ENCODE measurements at regions not wholly inside any gene's neighbourhood (a gene's known extent, or its start where the extent isn't known, plus 50 kb on each side); places are given as distances from the start of the nearest gene placed in this dataset.

DNA sequence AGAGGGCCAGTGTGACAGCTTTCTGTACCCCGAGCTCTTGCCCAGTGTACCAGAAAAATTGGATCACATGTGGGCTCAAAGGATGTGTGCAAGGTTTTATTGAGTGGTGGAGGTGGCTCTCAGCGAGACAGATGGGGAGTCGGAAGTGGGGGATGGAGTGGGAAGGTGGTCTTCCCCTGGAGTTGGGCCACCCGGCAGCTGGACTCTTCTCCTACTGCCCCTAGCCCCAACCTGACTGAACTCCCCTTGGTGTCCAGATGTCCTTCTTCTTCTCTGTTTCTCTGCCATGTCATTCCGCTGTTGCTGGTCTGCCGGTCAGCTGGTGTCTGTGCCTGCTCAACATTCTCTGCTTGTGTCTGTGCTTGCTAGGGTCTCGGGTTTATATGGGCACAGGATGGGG lies 217.9 kb downstream of the RRAGC start:
- H4K8ac ChIP-seq (ENCODE audit: low read depth, low read length), result no peak overlapping the region
- no peak overlapping the region for H4K12ac ChIP-seq (ENCODE audit: low read depth, low read length)
- H3K27ac ChIP-seq (ENCODE audit: low read depth, low read length), result no peak overlapping the region
- WGBS (ENCODE audit: extremely low coverage, insufficient coverage, insufficient read length), result no CpG with 5 or more reads among the region's 7 CpGs
- H2BK120ac ChIP-seq (ENCODE audit: insufficient read depth, low read length, poor library complexity), result no peak overlapping the region
- no peak overlapping the region for H4K91ac ChIP-seq (ENCODE audit: low read depth, low read length)
- no peak overlapping the region for H3K4me3 ChIP-seq (ENCODE audit: low read depth, low read length)
- H3K27me3 ChIP-seq (ENCODE audit: insufficient read depth, low read length), result no peaks in the 10 kb centered on the region
- H3K36me3 ChIP-seq (ENCODE audit: control insufficient read depth in 1 of 2, insufficient read depth in 2 of 2, low read length in 2 of 2), result no peaks in the 10 kb centered on the region
- DNase-seq, result no peak
- no peak overlapping the region for H3K4ac ChIP-seq (ENCODE audit: low read depth, low read length)
- no peak overlapping the region for H2BK12ac ChIP-seq (ENCODE audit: low read length)
- H3K9ac ChIP-seq (ENCODE audit: low read length), result no peak overlapping the region
- no peak overlapping the region for H3K4me2 ChIP-seq (ENCODE audit: low read length)
- H3K23ac ChIP-seq (ENCODE audit: low read length), result no peak overlapping the region
- H3K14ac ChIP-seq (ENCODE audit: low read length), result no peak overlapping the region
- no peak overlapping the region for H2BK5ac ChIP-seq (ENCODE audit: low read depth, low read length, poor library complexity)
- H3K79me1 ChIP-seq (ENCODE audit: low read length), result no peaks in the 10 kb centered on the region
- H3K4me1 ChIP-seq (ENCODE audit: control insufficient read depth in 1 of 2, insufficient read depth in 2 of 2, low read length in 2 of 2), result no peaks in the 10 kb centered on the region
- H3K9me3 ChIP-seq (ENCODE audit: insufficient read depth, low read depth, low read length), result peaks cover 4% of the 10 kb centered on the region
- no peak overlapping the region for H2AFZ ChIP-seq (ENCODE audit: insufficient read depth, low read length, poor library complexity)
- H2AK5ac ChIP-seq (ENCODE audit: low read length), result no peak overlapping the region
- H3K18ac ChIP-seq (ENCODE audit: low read length), result no peak overlapping the region
- H3K79me2 ChIP-seq (ENCODE audit: control insufficient read depth, insufficient read depth, low read length, poor library complexity), result no peaks in the 10 kb centered on the region

DNA sequence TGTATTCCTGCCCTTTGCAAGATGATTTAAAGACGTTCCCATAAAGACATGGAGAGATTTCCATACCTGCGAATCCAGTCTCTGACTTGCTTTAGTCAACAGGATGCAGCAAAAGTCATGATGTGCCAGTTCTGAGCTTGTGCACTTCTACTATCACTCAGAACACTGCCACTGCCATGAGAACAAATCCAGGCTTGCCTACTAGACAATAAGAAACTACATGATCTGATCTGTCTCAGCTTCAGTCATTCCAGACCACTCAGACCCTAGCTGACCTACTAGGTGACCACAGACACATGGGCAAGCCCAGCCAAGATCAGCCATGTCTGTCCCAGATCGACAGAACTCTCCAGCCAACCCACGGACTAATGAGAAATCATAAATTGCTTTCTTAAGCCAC lies 219.2 kb downstream of the RRAGC start:
- no peaks in the 10 kb centered on the region for H3K79me2 ChIP-seq (ENCODE audit: control insufficient read depth, insufficient read depth, low read length, poor library complexity)
- DNase-seq, result no peak
- H3K9me3 ChIP-seq (ENCODE audit: insufficient read depth, low read depth, low read length), result peaks cover 2% of the 10 kb centered on the region
- no peak overlapping the region for H4K12ac ChIP-seq (ENCODE audit: low read depth, low read length)
- H3K4me2 ChIP-seq (ENCODE audit: low read length), result no peak overlapping the region
- no peak overlapping the region for H3K18ac ChIP-seq (ENCODE audit: low read length)
- no peak overlapping the region for H3K14ac ChIP-seq (ENCODE audit: low read length)
- H3K36me3 ChIP-seq (ENCODE audit: control insufficient read depth in 1 of 2, insufficient read depth in 2 of 2, low read length in 2 of 2), result no peaks in the 10 kb centered on the region
- no peak overlapping the region for H4K91ac ChIP-seq (ENCODE audit: low read depth, low read length)
- no peak overlapping the region for H3K27ac ChIP-seq (ENCODE audit: low read depth, low read length)
- no peak overlapping the region for H2AFZ ChIP-seq (ENCODE audit: insufficient read depth, low read length, poor library complexity)
- no peaks in the 10 kb centered on the region for H3K4me1 ChIP-seq (ENCODE audit: control insufficient read depth in 1 of 2, insufficient read depth in 2 of 2, low read length in 2 of 2)
- no peaks in the 10 kb centered on the region for H3K79me1 ChIP-seq (ENCODE audit: low read length)
- WGBS (ENCODE audit: extremely low coverage, insufficient coverage, insufficient read length), result no CpG with 5 or more reads among the region's 4 CpGs
- H2AK5ac ChIP-seq (ENCODE audit: low read length), result no peak overlapping the region
- no peak overlapping the region for H4K8ac ChIP-seq (ENCODE audit: low read depth, low read length)
- H2BK5ac ChIP-seq (ENCODE audit: low read depth, low read length, poor library complexity), result no peak overlapping the region
- H3K27me3 ChIP-seq (ENCODE audit: insufficient read depth, low read length), result no peaks in the 10 kb centered on the region
- H3K23ac ChIP-seq (ENCODE audit: low read length), result no peak overlapping the region
- no peak overlapping the region for H2BK12ac ChIP-seq (ENCODE audit: low read length)
- no peak overlapping the region for H2BK120ac ChIP-seq (ENCODE audit: insufficient read depth, low read length, poor library complexity)
- no peak overlapping the region for H3K4ac ChIP-seq (ENCODE audit: low read depth, low read length)
- H3K9ac ChIP-seq (ENCODE audit: low read length), result no peak overlapping the region
- no peak overlapping the region for H3K4me3 ChIP-seq (ENCODE audit: low read depth, low read length)

DNA sequence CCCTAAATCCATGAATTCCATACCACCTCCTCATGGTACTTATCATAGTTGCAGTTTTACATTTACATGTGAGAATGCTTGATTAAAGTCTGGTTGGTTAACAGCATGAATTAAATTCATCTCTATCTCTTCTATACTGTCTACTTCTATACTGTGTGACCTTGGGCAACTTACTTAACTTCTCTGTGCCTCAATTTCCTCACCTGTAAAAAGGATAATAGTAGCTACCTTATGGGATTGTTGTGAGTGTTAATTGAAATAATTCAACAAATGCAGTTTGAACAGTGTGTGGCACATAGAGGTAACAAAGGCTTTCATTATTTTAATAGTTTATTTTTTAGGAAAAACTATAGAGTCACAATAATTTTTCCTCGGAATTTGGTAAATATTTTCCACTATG lies 231.3 kb downstream of the RRAGC start:
- H3K27ac ChIP-seq (ENCODE audit: low read depth, low read length), result no peak overlapping the region
- no peak overlapping the region for H4K12ac ChIP-seq (ENCODE audit: low read depth, low read length)
- H3K9me3 ChIP-seq (ENCODE audit: insufficient read depth, low read depth, low read length), result peaks cover 2% of the 10 kb centered on the region
- no peaks in the 10 kb centered on the region for H3K79me1 ChIP-seq (ENCODE audit: low read length)
- H3K79me2 ChIP-seq (ENCODE audit: control insufficient read depth, insufficient read depth, low read length, poor library complexity), result no peaks in the 10 kb centered on the region
- no peak overlapping the region for H2BK12ac ChIP-seq (ENCODE audit: low read length)
- H3K4me1 ChIP-seq (ENCODE audit: control insufficient read depth in 1 of 2, insufficient read depth in 2 of 2, low read length in 2 of 2), result no peaks in the 10 kb centered on the region
- peaks cover 2% of the 10 kb centered on the region for H3K27me3 ChIP-seq (ENCODE audit: insufficient read depth, low read length)
- no peak for DNase-seq
- no peak overlapping the region for H3K4me3 ChIP-seq (ENCODE audit: low read depth, low read length)
- no peak overlapping the region for H3K14ac ChIP-seq (ENCODE audit: low read length)
- no peak overlapping the region for H2BK120ac ChIP-seq (ENCODE audit: insufficient read depth, low read length, poor library complexity)
- no peak overlapping the region for H4K91ac ChIP-seq (ENCODE audit: low read depth, low read length)
- H2AFZ ChIP-seq (ENCODE audit: insufficient read depth, low read length, poor library complexity), result no peak overlapping the region
- H2BK5ac ChIP-seq (ENCODE audit: low read depth, low read length, poor library complexity), result no peak overlapping the region
- H3K4ac ChIP-seq (ENCODE audit: low read depth, low read length), result no peak overlapping the region
- H3K9ac ChIP-seq (ENCODE audit: low read length), result no peak overlapping the region
- no peak overlapping the region for H3K4me2 ChIP-seq (ENCODE audit: low read length)
- H3K36me3 ChIP-seq (ENCODE audit: control insufficient read depth in 1 of 2, insufficient read depth in 2 of 2, low read length in 2 of 2), result no peaks in the 10 kb centered on the region
- no peak overlapping the region for H3K18ac ChIP-seq (ENCODE audit: low read length)
- H3K23ac ChIP-seq (ENCODE audit: low read length), result no peak overlapping the region
- no peak overlapping the region for H4K8ac ChIP-seq (ENCODE audit: low read depth, low read length)
- no CpG with 5 or more reads among the region's 1 CpG for WGBS (ENCODE audit: extremely low coverage, insufficient coverage, insufficient read length)
- H2AK5ac ChIP-seq (ENCODE audit: low read length), result no peak overlapping the region

DNA sequence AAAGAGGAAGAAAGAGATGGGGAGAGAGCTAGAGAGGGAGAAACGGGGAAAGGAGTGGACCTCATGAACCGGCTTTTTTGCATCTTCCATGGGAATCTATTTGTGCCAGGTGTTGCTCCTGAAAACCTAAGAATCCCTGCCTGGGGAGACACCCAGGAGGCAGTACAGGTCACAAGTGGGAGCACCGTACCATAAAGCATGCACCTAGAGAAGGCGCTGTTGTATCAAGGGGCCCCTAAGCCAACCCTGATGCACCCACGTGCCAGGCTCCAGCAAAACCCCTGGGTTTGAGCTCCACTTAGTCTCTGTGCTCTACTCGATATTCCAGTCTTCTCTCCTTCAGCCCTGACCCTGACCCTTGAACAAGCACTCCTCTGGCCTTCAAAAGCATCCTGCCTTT lies 233.6 kb downstream of the RRAGC start:
- no peak overlapping the region for H4K91ac ChIP-seq (ENCODE audit: low read depth, low read length)
- H3K36me3 ChIP-seq (ENCODE audit: control insufficient read depth in 1 of 2, insufficient read depth in 2 of 2, low read length in 2 of 2), result no peaks in the 10 kb centered on the region
- H3K4me2 ChIP-seq (ENCODE audit: low read length), result no peak overlapping the region
- H2BK5ac ChIP-seq (ENCODE audit: low read depth, low read length, poor library complexity), result no peak overlapping the region
- H3K18ac ChIP-seq (ENCODE audit: low read length), result no peak overlapping the region
- no peak overlapping the region for H3K4ac ChIP-seq (ENCODE audit: low read depth, low read length)
- no peak overlapping the region for H4K8ac ChIP-seq (ENCODE audit: low read depth, low read length)
- no peak overlapping the region for H3K14ac ChIP-seq (ENCODE audit: low read length)
- no peak overlapping the region for H3K9ac ChIP-seq (ENCODE audit: low read length)
- no CpG with 5 or more reads among the region's 6 CpGs for WGBS (ENCODE audit: extremely low coverage, insufficient coverage, insufficient read length)
- no peak overlapping the region for H4K12ac ChIP-seq (ENCODE audit: low read depth, low read length)
- DNase-seq, result no peak
- H2BK120ac ChIP-seq (ENCODE audit: insufficient read depth, low read length, poor library complexity), result no peak overlapping the region
- no peak overlapping the region for H2AFZ ChIP-seq (ENCODE audit: insufficient read depth, low read length, poor library complexity)
- H3K23ac ChIP-seq (ENCODE audit: low read length), result no peak overlapping the region
- no peak overlapping the region for H3K4me3 ChIP-seq (ENCODE audit: low read depth, low read length)
- no peaks in the 10 kb centered on the region for H3K79me2 ChIP-seq (ENCODE audit: control insufficient read depth, insufficient read depth, low read length, poor library complexity)
- peaks cover 2% of the 10 kb centered on the region for H3K27me3 ChIP-seq (ENCODE audit: insufficient read depth, low read length)
- H3K27ac ChIP-seq (ENCODE audit: low read depth, low read length), result no peak overlapping the region
- no peaks in the 10 kb centered on the region for H3K79me1 ChIP-seq (ENCODE audit: low read length)
- no peaks in the 10 kb centered on the region for H3K4me1 ChIP-seq (ENCODE audit: control insufficient read depth in 1 of 2, insufficient read depth in 2 of 2, low read length in 2 of 2)
- no peak overlapping the region for H2AK5ac ChIP-seq (ENCODE audit: low read length)
- H2BK12ac ChIP-seq (ENCODE audit: low read length), result no peak overlapping the region
- H3K9me3 ChIP-seq (ENCODE audit: insufficient read depth, low read depth, low read length), result peaks cover 2% of the 10 kb centered on the region

Measured in trophoblast cell (in vitro differentiated cells and primary cell).